Testis (tissue), 2 donors: ENCODE measurements at regions not wholly inside any gene's neighbourhood (a gene's known extent, or its start where the extent isn't known, plus 50 kb on each side); places are given as distances from the start of the nearest gene placed in this dataset.

Source experiments
- CTCF ChIP-seq, 3 experiments: fragments of 450-650 bp in 2 of 3; fragments of 200-600 bp in 1 of 3; sonication (generic) in 1 of 3; IDR thresholded peaks; one replicate each; pipeline ENCODE4 v1.5.1; 2016 to 2019; ENCODE audit warnings: antibody characterized with exemption in 3 of 3, mild to moderate bottlenecking in 2 of 3, moderate library complexity in 1 of 3
- POLR2A ChIP-seq: fragments of 450-650 bp; IDR thresholded peaks from one replicate; pipeline ENCODE4 v1.6.1; 2017; ENCODE audit warnings: antibody characterized with exemption, mild to moderate bottlenecking, moderate library complexity

GRCh38 chr6:88520017-88520338, 353.8 kb upstream of the CNR1 start:
- TF ChIP-seq CTCF (IDR thresholded peaks at IDR 0.05) (no peak), POLR2A (no peak)
